A549 (cell line): ENCODE measurements at regions not wholly inside any gene's neighbourhood (a gene's known extent, or its start where the extent isn't known, plus 50 kb on each side); places are given as distances from the start of the nearest gene placed in this dataset.

Experiments
- ATAC-seq, 2 experiments: fragments of 200-7000 bp in 1 of 2; fragments of >200 bp in 1 of 2; cut with Nextera tagmentation in 1 of 2; cut with Tn5 transposase in 1 of 2; 3 replicates each; pipeline versions ENCODE4 v1.8.0 to v1.9.1; 2018 to 2020; ENCODE audit warnings: mild to moderate bottlenecking in 1 of 2, moderate library complexity in 1 of 2
- CTCF ChIA-PET: fragments of 300-600 bp; sonication (Branson Sonifier 250); formaldehyde crosslinking; extraction: SDS; loops from one replicate; lab custom pipeline; 2021; ENCODE audit warnings: antibody characterized with exemption, inconsistent platforms; lab: Yijun Ruan, JAX
- POLR2A ChIA-PET: fragments of 350-600 bp; formaldehyde crosslinking; extraction: SDS; loops from one replicate; lab custom pipeline; 2021; ENCODE audit warnings: antibody characterized with exemption, inconsistent platforms; lab: Yijun Ruan, JAX
- DNase-seq, 2 experiments: peaks; one replicate each; pipeline versions ENCODE4 v3.0.0 to v3.0.0-alpha.2; 2011 to 2016; ENCODE audit warnings: low read depth in 1 of 2, low spot score in 1 of 2
- FAIRE-seq: peaks from 2 replicates; lab custom pipeline; 2011; peaks lifted over from hg19 to GRCh38; lab: Jason Lieb, UNC
- H3K27ac ChIP-seq, 2 experiments: fragments of >200 bp; sonication (Bioruptor Twin); formaldehyde crosslinking; 3 replicates each; pipeline ENCODE4 v1.5.1; 2016 to 2017
- H3K4me1 ChIP-seq: fragments of >200 bp; sonication (Bioruptor Twin); formaldehyde crosslinking; 3 replicates; pipeline ENCODE4 v1.6.1; 2016
- H3K4me2 ChIP-seq: fragments of >200 bp; sonication (Bioruptor Twin); formaldehyde crosslinking; 3 replicates; pipeline ENCODE4 v1.6.1; 2016
- H3K4me3 ChIP-seq: fragments of >200 bp; sonication (Bioruptor Twin); formaldehyde crosslinking; 3 replicates; pipeline ENCODE4 v1.5.1; 2016
- H3K9me3 ChIP-seq: fragments of >200 bp; sonication (Bioruptor Twin); formaldehyde crosslinking; 3 replicates; pipeline ENCODE4 v1.6.1; 2016
- ATOH8 ChIP-seq: fragments of 250-450 bp; sonication (Bioruptor Pico); IDR thresholded peaks from 2 replicates; pipeline ENCODE4 v1.5.0; 2020; ENCODE audit warnings: low read depth, mild to moderate bottlenecking, moderate library complexity
- BCL3 ChIP-seq: fragments of >200 bp; sonication (Bioruptor Twin); formaldehyde crosslinking; IDR thresholded peaks from 3 replicates; pipeline ENCODE4 v1.6.1; 2016
- BHLHE40 ChIP-seq: IDR thresholded peaks from 2 replicates; pipeline ENCODE4 v1.6.1; 2012; ENCODE audit warnings: low read depth, low read length, inconsistent platforms
- CBX8 ChIP-seq: fragments of 200-600 bp; sonication (generic); IDR thresholded peaks from 2 replicates; pipeline ENCODE4 v1.6.1; 2016
- CEBPB ChIP-seq, 2 experiments: fragments of >200 bp in 1 of 2; sonication (Bioruptor Twin) in 1 of 2; formaldehyde crosslinking in 1 of 2; IDR thresholded peaks; 2 replicates each; pipeline ENCODE4 v1.6.1; 2012 to 2016
- CTCF ChIP-seq: fragments of >200 bp; sonication (Bioruptor Twin); formaldehyde crosslinking; IDR thresholded peaks from 3 replicates; pipeline ENCODE4 v1.5.1; 2016
- EP300 ChIP-seq, 2 experiments: fragments of >200 bp; sonication (Bioruptor Twin); formaldehyde crosslinking; IDR thresholded peaks; 2 replicates in 1 of 2; 3 replicates in 1 of 2; pipeline ENCODE4 v1.6.1; 2016 to 2017
- ESRRA ChIP-seq: fragments of 150-350 bp; IDR thresholded peaks from 2 replicates; pipeline ENCODE4 v1.6.1; 2014; ENCODE audit warnings: mild to moderate bottlenecking, low read length, borderline replicate concordance
- FOSB ChIP-seq: fragments of 250-450 bp; sonication (Bioruptor Pico); IDR thresholded peaks from 2 replicates; pipeline ENCODE4 v1.5.0; 2020; ENCODE audit warnings: mild to moderate bottlenecking, moderate library complexity
- HDAC2 ChIP-seq: fragments of 200-600 bp; sonication (generic); IDR thresholded peaks from 2 replicates; pipeline ENCODE4 v1.6.1; 2016
- HEYL ChIP-seq: fragments of 250-450 bp; sonication (Bioruptor Pico); IDR thresholded peaks from 2 replicates; pipeline ENCODE4 v1.8.0; 2021; ENCODE audit warnings: mild to moderate bottlenecking, moderate library complexity
- HOXB13 ChIP-seq: fragments of 250-450 bp; sonication (Bioruptor Pico); IDR thresholded peaks from 2 replicates; pipeline ENCODE4 v1.5.0; 2020; ENCODE audit warnings: low read depth, mild to moderate bottlenecking, moderate library complexity
- HOXB5 ChIP-seq: fragments of 250-450 bp; sonication (Bioruptor Pico); IDR thresholded peaks from 2 replicates; pipeline ENCODE4 v1.5.0; 2020; ENCODE audit warnings: mild to moderate bottlenecking, moderate library complexity
- JUN ChIP-seq, 2 experiments: fragments of >200 bp; sonication (Bioruptor Twin); formaldehyde crosslinking; IDR thresholded peaks; 2 replicates in 1 of 2; 3 replicates in 1 of 2; pipeline ENCODE4 v1.6.1; 2016 to 2017
- MAZ ChIP-seq: fragments of 150-350 bp; IDR thresholded peaks from 2 replicates; pipeline ENCODE4 v1.6.1; 2014; ENCODE audit warnings: antibody characterized with exemption, low read depth, low read length, borderline replicate concordance
- NPAS2 ChIP-seq: fragments of 250-450 bp; sonication (Bioruptor Pico); IDR thresholded peaks from 2 replicates; pipeline ENCODE4 v1.8.0; 2022; ENCODE audit warnings: mild to moderate bottlenecking, moderate library complexity, borderline replicate concordance
- PHF8 ChIP-seq: fragments of 200-600 bp; sonication (generic); IDR thresholded peaks from 2 replicates; pipeline ENCODE4 v1.6.1; 2016; ENCODE audit warnings: low read depth, mild to moderate bottlenecking, antibody characterized with exemption, moderate library complexity, borderline replicate concordance
- POLR2AphosphoS2 ChIP-seq: conservative IDR thresholded peaks from 2 replicates; pipeline ENCODE4 v1.6.1; 2012; ENCODE audit warnings: low read length, improper control_type of control experiment, inconsistent platforms
- RAD21 ChIP-seq, 2 experiments: fragments of >200 bp in 1 of 2; sonication (Bioruptor Twin) in 1 of 2; formaldehyde crosslinking in 1 of 2; IDR thresholded peaks in 1 of 2; conservative IDR thresholded peaks in 1 of 2; 2 replicates in 1 of 2; 3 replicates in 1 of 2; pipeline ENCODE4 v1.6.1; 2012 to 2018; ENCODE audit warnings: inconsistent platforms in 1 of 2
- RARB ChIP-seq: fragments of 250-450 bp; sonication (Bioruptor Pico); IDR thresholded peaks from 2 replicates; pipeline ENCODE4 v1.8.0; 2021; ENCODE audit warnings: mild to moderate bottlenecking, moderate library complexity
- RCOR1 ChIP-seq: fragments of 150-350 bp; IDR thresholded peaks from 2 replicates; pipeline ENCODE4 v1.6.1; 2014; ENCODE audit warnings: antibody characterized with exemption, low read length, low read depth
- REST ChIP-seq: fragments of 200-600 bp; sonication (generic); IDR thresholded peaks from 2 replicates; pipeline ENCODE4 v1.6.1; 2016; ENCODE audit warnings: antibody characterized with exemption, mild to moderate bottlenecking, moderate library complexity
- SMC3 ChIP-seq: fragments of >200 bp; sonication (Bioruptor Twin); formaldehyde crosslinking; IDR thresholded peaks from 3 replicates; pipeline ENCODE4 v1.6.1; 2018; ENCODE audit warnings: inconsistent platforms
- SREBF2 ChIP-seq: fragments of 450-650 bp; IDR thresholded peaks from 2 replicates; pipeline ENCODE4 v1.6.1; 2014; ENCODE audit warnings: mild to moderate bottlenecking, moderate library complexity
- TFCP2L1 ChIP-seq: fragments of 250-450 bp; sonication (Bioruptor Pico); IDR thresholded peaks from 2 replicates; pipeline ENCODE4 v1.5.0; 2021; ENCODE audit warnings: mild to moderate bottlenecking
- TP53 ChIP-seq: fragments of 250-450 bp; sonication (Bioruptor Pico); IDR thresholded peaks from 2 replicates; pipeline ENCODE4 v1.5.0; 2021; ENCODE audit warnings: mild to moderate bottlenecking, moderate library complexity
- ZC3H11A ChIP-seq: fragments of 450-650 bp; IDR thresholded peaks from 2 replicates; pipeline ENCODE4 v1.6.1; 2014; ENCODE audit warnings: antibody characterized with exemption, mild to moderate bottlenecking
- ZFP36 ChIP-seq: fragments of 450-650 bp; IDR thresholded peaks from 2 replicates; pipeline ENCODE4 v1.6.1; 2014; ENCODE audit warnings: borderline replicate concordance; ENCODE audit not compliant: partially characterized antibody
- WGBS: methylation state at CpG from one replicate; pipeline ENCODE4 v1.1.6; 2017; ENCODE audit errors: missing lambda C conversion rate; 5-methylcytosine and 5-hydroxymethylcytosine counted together

- H3K9me3 ChIP-seq, result no peaks in the 10 kb centered on the region
These were observed 75.3 kb upstream of the FAR2 start for GRCh38 chr12:29073631-29074239.

GRCh38 chr12:29081101-29081500 is 68.0 kb upstream of the FAR2 start:
- no peaks in the 10 kb centered on the region for H3K9me3 ChIP-seq
- no peak for FAIRE-seq
- POLR2A ChIA-PET, result no interaction called here
- no peak overlapping the region for H3K4me2 ChIP-seq
- no peak for TF ChIP-seq TFCP2L1 (CRISPR knock-in tag)
- TF ChIP-seq ZFP36, result no peak
- no peak for TF ChIP-seq CBX8
- TF ChIP-seq HDAC2, result no peak
- no peak for TF ChIP-seq SREBF2
- TF ChIP-seq JUN (IDR thresholded peaks at IDR 0.05), result no peak
- no peak for TF ChIP-seq ESRRA
- no peak for TF ChIP-seq RCOR1
- no peak for TF ChIP-seq NPAS2
- no peak for TF ChIP-seq HOXB5
- TF ChIP-seq TP53 (CRISPR knock-in tag), result no peak
- TF ChIP-seq POLR2AphosphoS2, result no peak
- no peak for TF ChIP-seq ATOH8 (CRISPR knock-in tag)
- CTCF ChIA-PET, result interaction anchor here (1.1 to 1.6 kb wide), 2 partner anchors 9 to 12 kb away, joined by 3 read pairs; no protein-coding TSS in a partner anchor
- no peak for ATAC-seq
- H3K27ac ChIP-seq, result no peak overlapping the region
- no peak for DNase-seq
- H3K4me1 ChIP-seq, result no peaks in the 10 kb centered on the region
- no peak overlapping the region for H3K4me3 ChIP-seq

More at GRCh38 chr12:29073631-29074239, 75.3 kb upstream of the FAR2 start:
- no peak overlapping the region for H3K4me2 ChIP-seq
- POLR2A ChIA-PET, result no interaction called here
- TF ChIP-seq CTCF, result peak; percentile 58
- peak; percentile 51; the same call in 2 of the 3 replicates for TF ChIP-seq SMC3
- TF ChIP-seq RAD21 (conservative IDR thresholded peaks at IDR 0.05 in 1 of 2, IDR thresholded peaks at IDR 0.05 in 1 of 2), result peak; percentile 39 to 65; a peak in 3 of 5 replicates
- TF ChIP-seq BCL3, result no peak
- ATAC-seq (peak; percentile 62 to 80; a peak in 5 of 6 replicates), FAIRE-seq (no peak), DNase-seq (peak in 1 of 2 experiments; percentile 51)
- no peaks in the 10 kb centered on the region for H3K4me1 ChIP-seq
- no peak overlapping the region for H3K27ac ChIP-seq
- no peak overlapping the region for H3K4me3 ChIP-seq
- 23% methylated on average over 3 of the region's 3 CpGs for WGBS
- CTCF ChIA-PET, result interaction anchor here (0.7 to 1.9 kb wide), 12 partner anchors 10 to 342 kb away, joined by 3 to 13 read pairs (median 3); no protein-coding TSS in a partner anchor

GRCh38 chr12:29082522-29082921 is 66.6 kb upstream of the FAR2 start:
- WGBS, result 7% methylated on average over 4 of the region's 4 CpGs
- Histone ChIP-seq H3K4me2 (no peak overlapping the region), H3K4me3 (no peak overlapping the region), H3K4me1 (no peaks in the 10 kb centered on the region), H3K27ac (no peak overlapping the region), H3K9me3 (no peaks in the 10 kb centered on the region)
- ATAC-seq (no peak), DNase-seq (no peak), FAIRE-seq (no peak)
- ChIA-PET CTCF (no interaction called here), POLR2A (interaction anchor here (0.6 kb wide), 1 partner anchor 247 kb away, joined by 3 read pairs; no protein-coding TSS in a partner anchor)
- TF ChIP-seq SMC3 (no peak), HOXB13 (CRISPR knock-in tag) (no peak), FOSB (CRISPR knock-in tag) (no peak), CEBPB (IDR thresholded peaks at IDR 0.05) (no peak), PHF8 (no peak), EP300 (IDR thresholded peaks at IDR 0.05) (no peak), TP53 (CRISPR knock-in tag) (no peak), HEYL (no peak), BHLHE40 (no peak), MAZ (no peak), RARB (no peak), REST (no peak), ZC3H11A (no peak)
